WTC11 (cell line): ENCODE measurements at regions not wholly inside any gene's neighbourhood (a gene's known extent, or its start where the extent isn't known, plus 50 kb on each side); places are given as distances from the start of the nearest gene placed in this dataset.

ENCODE experiments used
- ATAC-seq: fragments of 200-7000 bp; cut with Tn5 transposase; 2 replicates; pipeline ENCODE4 v1.10.0; 2021; ENCODE audit warnings: mild to moderate bottlenecking, moderate library complexity
- CTCF ChIA-PET: fragments of 300-600 bp; sonication (Branson Sonifier 250); formaldehyde crosslinking; loops from one replicate; lab custom pipeline; 2021; ENCODE audit warnings: antibody characterized with exemption; lab: Charles Lee
- POLR2A ChIA-PET: fragments of 350-600 bp; sonication (Branson Sonifier 250); formaldehyde crosslinking; loops from one replicate; lab custom pipeline; 2021; ENCODE audit warnings: antibody characterized with exemption; lab: Charles Lee
- DNase-seq: peaks from one replicate; pipeline ENCODE4 v3.0.0; 2021; ENCODE audit warnings: low spot score
- H3K27ac Mint-ChIP-seq: 2 replicates; pipeline ENCODE4 v1.8.0; 2021; ENCODE audit warnings: mixed read lengths
- H3K27me3 Mint-ChIP-seq: 2 replicates; pipeline ENCODE4 v1.8.0; 2021; ENCODE audit warnings: low read depth, mild to moderate bottlenecking, moderate library complexity, mixed read lengths
- H3K36me3 Mint-ChIP-seq: 2 replicates; pipeline ENCODE4 v1.8.0; 2021; ENCODE audit warnings: mixed read lengths
- H3K4me1 Mint-ChIP-seq: 2 replicates; pipeline ENCODE4 v1.8.0; 2022; ENCODE audit warnings: mixed read lengths
- H3K4me3 Mint-ChIP-seq: 2 replicates; pipeline ENCODE4 v1.8.0; 2021; ENCODE audit warnings: mild to moderate bottlenecking, moderate library complexity, mixed read lengths
- H3K9me3 Mint-ChIP-seq: 2 replicates; pipeline ENCODE4 v1.8.0; 2021; ENCODE audit warnings: mixed read lengths
- CBFB ChIP-seq: sonication (generic); formaldehyde crosslinking; IDR thresholded peaks from 2 replicates; pipeline ENCODE4 v1.8.1; 2022; ENCODE audit warnings: mild to moderate bottlenecking, low read depth, missing genetic modification reagents
- ELF4 ChIP-seq: sonication (generic); formaldehyde crosslinking; IDR thresholded peaks from 2 replicates; pipeline ENCODE4 v1.8.1; 2022; ENCODE audit warnings: low read depth, mild to moderate bottlenecking, moderate library complexity, missing genetic modification reagents
- JUN ChIP-seq: sonication (generic); formaldehyde crosslinking; IDR thresholded peaks from 2 replicates; pipeline ENCODE4 v1.8.0; 2023; ENCODE audit warnings: mild to moderate bottlenecking, missing genetic modification reagents
- NFE2L1 ChIP-seq: sonication (generic); formaldehyde crosslinking; IDR thresholded peaks from 2 replicates; pipeline ENCODE4 v1.8.1; 2023; ENCODE audit warnings: missing genetic modification reagents
- NR1H2 ChIP-seq: sonication (generic); formaldehyde crosslinking; IDR thresholded peaks from 2 replicates; pipeline ENCODE4 v1.9.0; 2021; ENCODE audit warnings: mild to moderate bottlenecking, moderate library complexity, missing genetic modification reagents
- NR2C2 ChIP-seq: sonication (generic); formaldehyde crosslinking; IDR thresholded peaks from 2 replicates; pipeline ENCODE4 v1.8.0; 2022; ENCODE audit warnings: mild to moderate bottlenecking, missing genetic modification reagents
- RORB ChIP-seq: fragments of 250-450 bp; sonication (Bioruptor Pico); IDR thresholded peaks from 2 replicates; pipeline ENCODE4 v1.9.0; 2021; ENCODE audit warnings: mild to moderate bottlenecking
- SMAD4 ChIP-seq: sonication (generic); formaldehyde crosslinking; IDR thresholded peaks from 2 replicates; pipeline ENCODE4 v1.8.0; 2022; ENCODE audit warnings: mild to moderate bottlenecking, missing genetic modification reagents
- SOX15 ChIP-seq: fragments of 250-450 bp; sonication (Bioruptor Pico); IDR thresholded peaks from 2 replicates; pipeline ENCODE4 v1.9.0; 2021; ENCODE audit warnings: mild to moderate bottlenecking
- ZBTB21 ChIP-seq: sonication (generic); formaldehyde crosslinking; IDR thresholded peaks from 2 replicates; pipeline ENCODE4 v1.8.1; 2023; ENCODE audit warnings: mild to moderate bottlenecking, missing genetic modification reagents, borderline replicate concordance
- ZNF121 ChIP-seq: sonication (generic); formaldehyde crosslinking; IDR thresholded peaks from 2 replicates; pipeline ENCODE4 v1.8.0; 2023; ENCODE audit warnings: missing genetic modification reagents
- ZNF671 ChIP-seq: fragments of 250-450 bp; sonication (Bioruptor Pico); IDR thresholded peaks from 2 replicates; pipeline ENCODE4 v1.8.0; 2021; ENCODE audit warnings: mild to moderate bottlenecking
- TF ChIP-seq, protein P1 (sequence below): fragments of 250-450 bp; sonication (Bioruptor Pico); IDR thresholded peaks from 2 replicates; pipeline ENCODE4 v1.9.0; 2021; ENCODE audit warnings: mild to moderate bottlenecking
- TF ChIP-seq, protein P2 (sequence below): sonication (generic); formaldehyde crosslinking; IDR thresholded peaks from 2 replicates; pipeline ENCODE4 v1.8.1; 2022; ENCODE audit warnings: low read depth, mild to moderate bottlenecking, moderate library complexity, missing genetic modification reagents, borderline replicate concordance
- TF ChIP-seq, protein P3 (sequence below): sonication (generic); formaldehyde crosslinking; IDR thresholded peaks from 2 replicates; pipeline ENCODE4 v1.8.0; 2022; ENCODE audit warnings: mild to moderate bottlenecking, missing genetic modification reagents
- TF ChIP-seq, protein P4 (sequence below): fragments of 200-600 bp; IDR thresholded peaks from 2 replicates; pipeline ENCODE4 v1.8.0; 2022; ENCODE audit warnings: antibody characterized with exemption
- TF ChIP-seq, protein P5 (sequence below): sonication (generic); formaldehyde crosslinking; IDR thresholded peaks from 2 replicates; pipeline ENCODE4 v1.8.1; 2023; ENCODE audit warnings: mild to moderate bottlenecking, missing genetic modification reagents, borderline replicate concordance

DNA sequence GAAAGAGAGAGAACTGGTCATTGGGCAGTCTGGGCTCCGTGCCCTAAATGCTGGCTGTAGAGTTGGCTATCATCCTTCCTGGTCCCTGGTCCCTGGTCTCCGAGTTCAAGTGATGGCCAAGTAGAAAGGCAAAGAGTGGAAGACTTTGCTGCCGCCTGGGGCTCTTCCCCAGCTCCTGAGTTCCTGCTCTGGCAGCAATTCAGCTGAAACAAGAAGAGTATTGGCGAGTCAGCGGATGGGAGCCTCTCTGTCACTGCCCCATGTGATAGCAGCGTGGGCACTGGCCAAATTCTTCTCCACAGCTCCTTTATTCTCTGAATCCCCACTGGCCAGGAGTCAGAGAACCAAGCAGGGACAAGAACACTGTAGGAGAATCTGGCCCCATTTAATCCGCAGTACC is 351.0 kb upstream of the POU3F3 start:
- Mint-ChIP-seq H3K36me3 (no peaks in the 10 kb centered on the region), H3K27ac (no peak overlapping the region)

DNA sequence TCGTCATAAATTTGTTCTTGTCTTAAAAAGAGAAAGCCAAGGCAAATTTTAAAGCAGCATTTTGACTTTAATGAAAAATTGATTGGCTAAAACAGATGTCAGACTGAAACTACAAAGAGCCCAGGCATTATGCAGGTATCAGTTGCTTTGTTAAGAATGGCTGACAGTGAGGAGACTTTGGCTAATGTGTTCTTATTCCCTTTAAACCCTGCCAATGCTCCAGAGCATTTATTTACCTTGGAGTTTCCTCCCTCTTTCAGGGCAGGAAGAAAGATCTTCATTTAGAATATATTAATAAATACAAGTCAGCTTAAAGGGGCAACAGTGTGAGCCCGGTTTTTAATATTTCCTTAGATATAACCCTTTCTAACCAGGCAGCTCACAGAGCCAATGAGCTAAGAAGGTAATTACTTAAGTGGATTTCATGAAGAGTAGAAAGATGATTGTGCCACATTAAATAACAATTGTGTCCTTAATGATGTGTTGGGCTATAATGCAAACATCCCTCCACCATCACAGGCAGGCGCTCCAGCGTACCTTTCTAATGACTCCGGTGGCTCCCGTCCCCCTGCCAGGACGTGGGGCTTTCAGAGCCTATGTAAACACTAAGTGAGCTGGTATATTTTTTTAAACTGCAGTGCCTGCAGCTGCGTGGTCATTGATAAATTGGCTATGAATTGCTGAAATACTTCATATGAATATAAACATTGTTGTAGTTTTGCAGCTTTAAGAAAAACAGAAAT is 349.4 kb upstream of the POU3F3 start:
- no peaks in the 10 kb centered on the region for H3K9me3 Mint-ChIP-seq
- H3K36me3 Mint-ChIP-seq: no peaks in the 10 kb centered on the region
- H3K4me3 Mint-ChIP-seq: no peak overlapping the region
- CTCF ChIA-PET: interaction anchor here (1.0 to 1.3 kb wide), 2 partner anchors 17 to 229 kb away, joined by 3 to 4 read pairs; no protein-coding TSS in a partner anchor
- 0 out of 2 replicates have a peak overlapping the region, but pooled peaks have one; percentile 19 for H3K27ac Mint-ChIP-seq
- POLR2A ChIA-PET: no interaction called here
- no peak for DNase-seq
- H3K4me1 Mint-ChIP-seq: peaks cover 38% of the 10 kb centered on the region
- no peaks in the 10 kb centered on the region; the same call in 1 of the 2 replicates for H3K27me3 Mint-ChIP-seq
- peak; percentile 65 for ATAC-seq
- no peak for TF ChIP-seq CBFB (CRISPR knock-in tag)
- TF ChIP-seq NR1H2 (CRISPR knock-in tag): no peak

More for the DNA sequence above, 351.0 kb upstream of the POU3F3 start:
- ChIA-PET CTCF (interaction anchor here (1.3 kb wide), 1 partner anchor 18 kb away, joined by 4 read pairs; no protein-coding TSS in a partner anchor), POLR2A (no interaction called here)
- no peak for DNase-seq
- TF ChIP-seq NR2C2 (CRISPR knock-in tag): no peak
- no peak for TF ChIP-seq NFE2L1 (CRISPR knock-in tag)
- no peak for TF ChIP-seq ELF4 (CRISPR knock-in tag)
- TF ChIP-seq, protein P1, sequence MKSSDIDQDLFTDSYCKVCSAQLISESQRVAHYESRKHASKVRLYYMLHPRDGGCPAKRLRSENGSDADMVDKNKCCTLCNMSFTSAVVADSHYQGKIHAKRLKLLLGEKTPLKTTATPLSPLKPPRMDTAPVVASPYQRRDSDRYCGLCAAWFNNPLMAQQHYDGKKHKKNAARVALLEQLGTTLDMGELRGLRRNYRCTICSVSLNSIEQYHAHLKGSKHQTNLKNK (CRISPR knock-in tag): no peak
- TF ChIP-seq SMAD4: no peak
- TF ChIP-seq, protein P2, sequence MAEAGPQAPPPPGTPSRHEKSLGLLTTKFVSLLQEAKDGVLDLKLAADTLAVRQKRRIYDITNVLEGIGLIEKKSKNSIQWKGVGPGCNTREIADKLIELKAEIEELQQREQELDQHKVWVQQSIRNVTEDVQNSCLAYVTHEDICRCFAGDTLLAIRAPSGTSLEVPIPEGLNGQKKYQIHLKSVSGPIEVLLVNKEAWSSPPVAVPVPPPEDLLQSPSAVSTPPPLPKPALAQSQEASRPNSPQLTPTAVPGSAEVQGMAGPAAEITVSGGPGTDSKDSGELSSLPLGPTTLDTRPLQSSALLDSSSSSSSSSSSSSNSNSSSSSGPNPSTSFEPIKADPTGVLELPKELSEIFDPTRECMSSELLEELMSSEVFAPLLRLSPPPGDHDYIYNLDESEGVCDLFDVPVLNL: no peak
- TF ChIP-seq RORB: no peak
- TF ChIP-seq, protein P3, sequence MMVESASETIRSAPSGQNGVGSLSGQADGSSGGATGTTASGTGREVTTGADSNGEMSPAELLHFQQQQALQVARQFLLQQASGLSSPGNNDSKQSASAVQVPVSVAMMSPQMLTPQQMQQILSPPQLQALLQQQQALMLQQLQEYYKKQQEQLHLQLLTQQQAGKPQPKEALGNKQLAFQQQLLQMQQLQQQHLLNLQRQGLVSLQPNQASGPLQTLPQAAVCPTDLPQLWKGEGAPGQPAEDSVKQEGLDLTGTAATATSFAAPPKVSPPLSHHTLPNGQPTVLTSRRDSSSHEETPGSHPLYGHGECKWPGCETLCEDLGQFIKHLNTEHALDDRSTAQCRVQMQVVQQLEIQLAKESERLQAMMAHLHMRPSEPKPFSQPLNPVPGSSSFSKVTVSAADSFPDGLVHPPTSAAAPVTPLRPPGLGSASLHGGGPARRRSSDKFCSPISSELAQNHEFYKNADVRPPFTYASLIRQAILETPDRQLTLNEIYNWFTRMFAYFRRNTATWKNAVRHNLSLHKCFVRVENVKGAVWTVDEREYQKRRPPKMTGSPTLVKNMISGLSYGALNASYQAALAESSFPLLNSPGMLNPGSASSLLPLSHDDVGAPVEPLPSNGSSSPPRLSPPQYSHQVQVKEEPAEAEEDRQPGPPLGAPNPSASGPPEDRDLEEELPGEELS (CRISPR knock-in tag): no peak
- no peak for TF ChIP-seq JUN (CRISPR knock-in tag)
- TF ChIP-seq, protein P4, sequence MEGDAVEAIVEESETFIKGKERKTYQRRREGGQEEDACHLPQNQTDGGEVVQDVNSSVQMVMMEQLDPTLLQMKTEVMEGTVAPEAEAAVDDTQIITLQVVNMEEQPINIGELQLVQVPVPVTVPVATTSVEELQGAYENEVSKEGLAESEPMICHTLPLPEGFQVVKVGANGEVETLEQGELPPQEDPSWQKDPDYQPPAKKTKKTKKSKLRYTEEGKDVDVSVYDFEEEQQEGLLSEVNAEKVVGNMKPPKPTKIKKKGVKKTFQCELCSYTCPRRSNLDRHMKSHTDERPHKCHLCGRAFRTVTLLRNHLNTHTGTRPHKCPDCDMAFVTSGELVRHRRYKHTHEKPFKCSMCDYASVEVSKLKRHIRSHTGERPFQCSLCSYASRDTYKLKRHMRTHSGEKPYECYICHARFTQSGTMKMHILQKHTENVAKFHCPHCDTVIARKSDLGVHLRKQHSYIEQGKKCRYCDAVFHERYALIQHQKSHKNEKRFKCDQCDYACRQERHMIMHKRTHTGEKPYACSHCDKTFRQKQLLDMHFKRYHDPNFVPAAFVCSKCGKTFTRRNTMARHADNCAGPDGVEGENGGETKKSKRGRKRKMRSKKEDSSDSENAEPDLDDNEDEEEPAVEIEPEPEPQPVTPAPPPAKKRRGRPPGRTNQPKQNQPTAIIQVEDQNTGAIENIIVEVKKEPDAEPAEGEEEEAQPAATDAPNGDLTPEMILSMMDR: no peak
- TF ChIP-seq ZNF671 (CRISPR knock-in tag): no peak
- no peak for TF ChIP-seq ZNF121 (CRISPR knock-in tag)
- TF ChIP-seq ZBTB21 (CRISPR knock-in tag): no peak
- ATAC-seq: peak; percentile 38
- H3K9me3 Mint-ChIP-seq: no peaks in the 10 kb centered on the region
- no peaks in the 10 kb centered on the region for H3K27me3 Mint-ChIP-seq
- H3K4me1 Mint-ChIP-seq: peaks cover 38% of the 10 kb centered on the region
- H3K4me3 Mint-ChIP-seq: no peak overlapping the region

DNA sequence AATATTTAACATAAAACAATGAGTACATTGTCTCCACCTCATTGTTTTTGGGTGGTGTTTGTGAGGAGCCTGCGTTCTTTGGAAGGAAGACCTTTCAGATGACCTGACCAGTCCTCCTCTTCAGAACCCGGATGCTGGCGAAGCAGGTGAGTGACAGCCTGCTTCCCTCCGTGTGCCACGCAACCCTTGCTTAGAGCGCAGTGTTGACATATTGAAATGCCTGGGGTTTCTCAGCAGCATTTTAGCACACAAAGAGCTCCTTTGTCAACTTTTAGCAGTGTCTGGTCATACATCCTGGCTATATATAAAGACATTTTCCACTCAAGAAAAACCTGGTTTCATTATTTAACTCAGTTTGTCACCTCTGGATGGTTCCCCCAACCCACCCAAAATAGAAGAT is 335.7 kb upstream of the POU3F3 start:
- no peak for DNase-seq
- Mint-ChIP-seq H3K4me3 (no peak overlapping the region), H3K9me3 (peaks cover 6% of the 10 kb centered on the region; the same call in 1 of the 2 replicates), H3K4me1 (peaks cover 13% of the 10 kb centered on the region), H3K27ac (no peak overlapping the region), H3K36me3 (no peaks in the 10 kb centered on the region), H3K27me3 (no peaks in the 10 kb centered on the region)
- TF ChIP-seq, protein P5, sequence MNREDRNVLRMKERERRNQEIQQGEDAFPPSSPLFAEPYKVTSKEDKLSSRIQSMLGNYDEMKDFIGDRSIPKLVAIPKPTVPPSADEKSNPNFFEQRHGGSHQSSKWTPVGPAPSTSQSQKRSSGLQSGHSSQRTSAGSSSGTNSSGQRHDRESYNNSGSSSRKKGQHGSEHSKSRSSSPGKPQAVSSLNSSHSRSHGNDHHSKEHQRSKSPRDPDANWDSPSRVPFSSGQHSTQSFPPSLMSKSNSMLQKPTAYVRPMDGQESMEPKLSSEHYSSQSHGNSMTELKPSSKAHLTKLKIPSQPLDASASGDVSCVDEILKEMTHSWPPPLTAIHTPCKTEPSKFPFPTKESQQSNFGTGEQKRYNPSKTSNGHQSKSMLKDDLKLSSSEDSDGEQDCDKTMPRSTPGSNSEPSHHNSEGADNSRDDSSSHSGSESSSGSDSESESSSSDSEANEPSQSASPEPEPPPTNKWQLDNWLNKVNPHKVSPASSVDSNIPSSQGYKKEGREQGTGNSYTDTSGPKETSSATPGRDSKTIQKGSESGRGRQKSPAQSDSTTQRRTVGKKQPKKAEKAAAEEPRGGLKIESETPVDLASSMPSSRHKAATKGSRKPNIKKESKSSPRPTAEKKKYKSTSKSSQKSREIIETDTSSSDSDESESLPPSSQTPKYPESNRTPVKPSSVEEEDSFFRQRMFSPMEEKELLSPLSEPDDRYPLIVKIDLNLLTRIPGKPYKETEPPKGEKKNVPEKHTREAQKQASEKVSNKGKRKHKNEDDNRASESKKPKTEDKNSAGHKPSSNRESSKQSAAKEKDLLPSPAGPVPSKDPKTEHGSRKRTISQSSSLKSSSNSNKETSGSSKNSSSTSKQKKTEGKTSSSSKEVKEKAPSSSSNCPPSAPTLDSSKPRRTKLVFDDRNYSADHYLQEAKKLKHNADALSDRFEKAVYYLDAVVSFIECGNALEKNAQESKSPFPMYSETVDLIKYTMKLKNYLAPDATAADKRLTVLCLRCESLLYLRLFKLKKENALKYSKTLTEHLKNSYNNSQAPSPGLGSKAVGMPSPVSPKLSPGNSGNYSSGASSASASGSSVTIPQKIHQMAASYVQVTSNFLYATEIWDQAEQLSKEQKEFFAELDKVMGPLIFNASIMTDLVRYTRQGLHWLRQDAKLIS: no peak
- TF ChIP-seq SOX15 (CRISPR knock-in tag): no peak
- no peak for ATAC-seq
- ChIA-PET POLR2A (no interaction called here), CTCF (no interaction called here)
